H9 (cell line): ENCODE measurements at regions not wholly inside any gene's neighbourhood (a gene's known extent, or its start where the extent isn't known, plus 50 kb on each side); places are given as distances from the start of the nearest gene placed in this dataset.

Source experiments
- DNase-seq: peaks from one replicate; pipeline ENCODE4 v3.0.0-alpha.2; 2017
- H2AFZ ChIP-seq: one replicate; pipeline ENCODE4 v1.6.1; 2013; ENCODE audit warnings: mild to moderate bottlenecking, low read length, control low read depth, moderate library complexity
- H2AK5ac ChIP-seq: 2 replicates; pipeline ENCODE4 v1.6.1; 2013; ENCODE audit warnings: low read length, control low read depth, mixed read lengths; ENCODE audit not compliant: insufficient read length
- H2BK120ac ChIP-seq: one replicate; pipeline ENCODE4 v1.6.1; 2013; ENCODE audit warnings: low read depth, mild to moderate bottlenecking, low read length, control low read depth, inconsistent platforms; ENCODE audit not compliant: poor library complexity, severe bottlenecking
- H2BK12ac ChIP-seq: 2 replicates; pipeline ENCODE4 v1.6.1; 2013; ENCODE audit warnings: low read length, control low read depth, mixed read lengths, low read depth; ENCODE audit not compliant: insufficient read length
- H2BK15ac ChIP-seq: 2 replicates; pipeline ENCODE4 v1.6.1; 2013; ENCODE audit warnings: low read depth, low read length, control low read depth
- H2BK20ac ChIP-seq: one replicate; pipeline ENCODE4 v1.6.1; 2013; ENCODE audit warnings: low read depth, mild to moderate bottlenecking, low read length, control low read depth, inconsistent platforms; ENCODE audit not compliant: poor library complexity, severe bottlenecking
- H2BK5ac ChIP-seq: 2 replicates; pipeline ENCODE4 v1.6.1; 2013; ENCODE audit warnings: low read length, control low read depth, mixed read lengths; ENCODE audit not compliant: insufficient read length
- H3K14ac ChIP-seq: 2 replicates; pipeline ENCODE4 v1.6.1; 2013; ENCODE audit warnings: low read length, control low read depth; ENCODE audit not compliant: insufficient read depth
- H3K18ac ChIP-seq: 2 replicates; pipeline ENCODE4 v1.6.1; 2013; ENCODE audit warnings: low read depth, mild to moderate bottlenecking, mixed read lengths, low read length, control low read depth; ENCODE audit not compliant: insufficient read length
- H3K23ac ChIP-seq: 2 replicates; pipeline ENCODE4 v1.6.1; 2013; ENCODE audit warnings: low read length, control low read depth, mixed read lengths, low read depth; ENCODE audit not compliant: insufficient read length
- H3K23me2 ChIP-seq: 2 replicates; pipeline ENCODE4 v1.6.1; 2013; ENCODE audit warnings: low read depth, mild to moderate bottlenecking, mixed read lengths, low read length, control low read depth; ENCODE audit not compliant: insufficient read length, poor library complexity, severe bottlenecking
- H3K27ac ChIP-seq: 2 replicates; pipeline ENCODE4 v1.5.1; 2013; ENCODE audit warnings: low read length, control low read depth, mixed read lengths, low read depth; ENCODE audit not compliant: insufficient read length
- H3K27me3 ChIP-seq: 2 replicates; pipeline ENCODE4 v1.6.1; 2013; ENCODE audit warnings: low read length, control low read depth, inconsistent platforms; ENCODE audit not compliant: insufficient read depth
- H3K4ac ChIP-seq: 2 replicates; pipeline ENCODE4 v1.6.1; 2013; ENCODE audit warnings: low read depth, mild to moderate bottlenecking, control low read depth, inconsistent platforms, low read length, moderate library complexity
- H3K4me1 ChIP-seq: 2 replicates; pipeline ENCODE4 v1.6.1; 2013; ENCODE audit warnings: low read length, control low read depth, inconsistent platforms; ENCODE audit not compliant: insufficient read depth
- H3K4me2 ChIP-seq: 2 replicates; pipeline ENCODE4 v1.6.1; 2013; ENCODE audit warnings: low read length, control low read depth, mixed read lengths; ENCODE audit not compliant: insufficient read length, insufficient read depth
- H3K56ac ChIP-seq: 2 replicates; pipeline ENCODE4 v1.6.1; 2013; ENCODE audit warnings: low read depth, mild to moderate bottlenecking, mixed read lengths, low read length, control low read depth; ENCODE audit not compliant: insufficient read length
- H3K79me1 ChIP-seq: 2 replicates; pipeline ENCODE4 v1.6.1; 2013; ENCODE audit warnings: low read depth, mild to moderate bottlenecking, moderate library complexity, low read length, control low read depth, inconsistent platforms; ENCODE audit not compliant: insufficient read depth, poor library complexity, severe bottlenecking
- H3K79me2 ChIP-seq: 2 replicates; pipeline ENCODE4 v1.6.1; 2013; ENCODE audit warnings: low read length, control low read depth, inconsistent platforms; ENCODE audit not compliant: insufficient read depth
- H3K9ac ChIP-seq: 2 replicates; pipeline ENCODE4 v1.6.1; 2013; ENCODE audit warnings: low read length, control low read depth, mixed read lengths; ENCODE audit not compliant: insufficient read length; ENCODE audit errors: extremely low read depth
- H3K9me3 ChIP-seq: one replicate; pipeline ENCODE4 v1.6.1; 2013; ENCODE audit warnings: low read depth, low read length, inconsistent platforms; ENCODE audit not compliant: control insufficient read depth
- H3T11ph ChIP-seq: one replicate; pipeline ENCODE4 v1.6.1; 2013; ENCODE audit warnings: mild to moderate bottlenecking, low read length, control low read depth, inconsistent platforms
- H4K20me1 ChIP-seq: one replicate; pipeline ENCODE4 v1.6.1; 2013; ENCODE audit not compliant: control insufficient read depth, insufficient read length, insufficient read depth
- H4K5ac ChIP-seq: 2 replicates; pipeline ENCODE4 v1.6.1; 2013; ENCODE audit warnings: low read depth, mild to moderate bottlenecking, mixed read lengths, low read length, control low read depth; ENCODE audit not compliant: insufficient read length
- H4K8ac ChIP-seq: replicated peaks from 2 replicates; pipeline ENCODE4 v1.6.1; 2013; ENCODE audit warnings: low read length, control low read depth, mixed read lengths, low read depth; ENCODE audit not compliant: insufficient read length
- H4K91ac ChIP-seq: 2 replicates; pipeline ENCODE4 v1.6.1; 2013; ENCODE audit warnings: low read depth, mild to moderate bottlenecking, moderate library complexity, mixed read lengths, low read length, control low read depth; ENCODE audit not compliant: insufficient read length
- H3K27ac Mint-ChIP-seq, 3 experiments: 2 replicates in 2 of 3; 3 replicates in 1 of 3; pipeline ENCODE4 v1.8.0; 2020 to 2021; ENCODE audit warnings: mixed read lengths in 3 of 3, mild to moderate bottlenecking in 1 of 3, moderate library complexity in 1 of 3
- H3K27me3 Mint-ChIP-seq: 2 replicates; pipeline ENCODE4 v1.8.0; 2021; ENCODE audit warnings: low read depth, mild to moderate bottlenecking, moderate library complexity, mixed read lengths
- H3K36me3 Mint-ChIP-seq, 3 experiments: 2 replicates in 2 of 3; 3 replicates in 1 of 3; pipeline ENCODE4 v1.8.0; 2020 to 2021; ENCODE audit warnings: low read depth in 3 of 3, mixed read lengths in 3 of 3; ENCODE audit not compliant: insufficient read depth in 1 of 3
- H3K4me1 Mint-ChIP-seq, 2 experiments: 2 replicates each; pipeline ENCODE4 v1.8.0; 2020; ENCODE audit warnings: mixed read lengths in 2 of 2
- H3K4me3 Mint-ChIP-seq, 2 experiments: 2 replicates in 1 of 2; 3 replicates in 1 of 2; pipeline ENCODE4 v1.8.0; 2020 to 2021; ENCODE audit warnings: mild to moderate bottlenecking in 2 of 2, mixed read lengths in 2 of 2, moderate library complexity in 1 of 2
- H3K9me3 Mint-ChIP-seq, 2 experiments: 2 replicates in 1 of 2; 3 replicates in 1 of 2; pipeline ENCODE4 v1.8.0; 2020; ENCODE audit warnings: mild to moderate bottlenecking in 2 of 2, mixed read lengths in 2 of 2, moderate library complexity in 1 of 2
- WGBS: extraction: QIAGEN DNeasy Blood & Tissue Kit; methylation state at CpG from one replicate; pipeline ENCODE4 v1.1.7; 2013; ENCODE audit warnings: missing lambda C conversion rate, low lambda C conversion rate, mixed read lengths; ENCODE audit not compliant: insufficient read length; ENCODE audit errors: extremely low coverage; 5-methylcytosine and 5-hydroxymethylcytosine counted together
- TF ChIP-seq, protein P1 (sequence below): fragments of 200-600 bp; sonication (generic); conservative IDR thresholded peaks from 3 replicates; pipeline ENCODE4 v1.8.0; 2021; ENCODE audit warnings: antibody characterized with exemption, mild to moderate bottlenecking

DNA sequence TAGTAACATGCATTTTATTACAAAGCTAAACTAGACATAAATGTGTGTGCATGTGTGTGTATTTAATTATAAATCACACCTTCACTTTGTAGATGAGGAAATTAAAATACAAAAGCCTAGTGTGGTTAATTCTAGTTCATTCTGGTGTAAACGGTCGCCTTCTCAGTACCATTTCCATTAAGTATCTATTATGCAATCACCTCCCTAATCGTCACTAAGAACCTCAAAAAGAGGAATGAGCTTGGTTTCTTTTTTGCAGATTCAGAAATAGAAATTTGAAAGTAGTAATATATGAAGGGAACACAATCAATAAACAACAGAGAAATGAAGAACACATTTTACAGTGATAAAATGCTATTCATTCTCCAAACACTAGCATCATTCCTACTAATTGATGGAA lies 233.2 kb downstream of the ZBBX start:
- no peaks in the 10 kb centered on the region for H3K79me1 ChIP-seq
- no peak overlapping the region for H2BK12ac ChIP-seq
- Mint-ChIP-seq H3K27ac (no peak overlapping the region), H3K27me3 (no peaks in the 10 kb centered on the region), H3K36me3 (no peaks in the 10 kb centered on the region), H3K9me3 (no peaks in the 10 kb centered on the region), H3K4me1 (no peaks in the 10 kb centered on the region), H3K4me3 (no peak overlapping the region)
- no peak overlapping the region for H2BK120ac ChIP-seq
- H3K27me3 ChIP-seq, result no peaks in the 10 kb centered on the region
- DNase-seq, result no peak
- no peak overlapping the region for H2AK5ac ChIP-seq
- H4K8ac ChIP-seq, result no peak overlapping the region
- no peaks in the 10 kb centered on the region for H3K9me3 ChIP-seq
- H2BK5ac ChIP-seq, result no peak overlapping the region
- no peak overlapping the region for H3K4me2 ChIP-seq
- H4K91ac ChIP-seq, result no peak overlapping the region
- H3T11ph ChIP-seq, result no peak overlapping the region
- no peak overlapping the region for H3K9ac ChIP-seq
- H4K5ac ChIP-seq, result no peak overlapping the region
- WGBS, result no CpG with 5 or more reads among the region's 3 CpGs
- no peak overlapping the region for H3K23ac ChIP-seq
- no peak overlapping the region for H3K14ac ChIP-seq
- no peak overlapping the region for H2BK20ac ChIP-seq
- no peaks in the 10 kb centered on the region for H3K79me2 ChIP-seq
- no peak overlapping the region for H3K4ac ChIP-seq
- no peak overlapping the region for H3K18ac ChIP-seq
- no peaks in the 10 kb centered on the region for H3K23me2 ChIP-seq
- H3K56ac ChIP-seq, result no peak overlapping the region
- no peaks in the 10 kb centered on the region for H3K4me1 ChIP-seq
- TF ChIP-seq, protein P1, sequence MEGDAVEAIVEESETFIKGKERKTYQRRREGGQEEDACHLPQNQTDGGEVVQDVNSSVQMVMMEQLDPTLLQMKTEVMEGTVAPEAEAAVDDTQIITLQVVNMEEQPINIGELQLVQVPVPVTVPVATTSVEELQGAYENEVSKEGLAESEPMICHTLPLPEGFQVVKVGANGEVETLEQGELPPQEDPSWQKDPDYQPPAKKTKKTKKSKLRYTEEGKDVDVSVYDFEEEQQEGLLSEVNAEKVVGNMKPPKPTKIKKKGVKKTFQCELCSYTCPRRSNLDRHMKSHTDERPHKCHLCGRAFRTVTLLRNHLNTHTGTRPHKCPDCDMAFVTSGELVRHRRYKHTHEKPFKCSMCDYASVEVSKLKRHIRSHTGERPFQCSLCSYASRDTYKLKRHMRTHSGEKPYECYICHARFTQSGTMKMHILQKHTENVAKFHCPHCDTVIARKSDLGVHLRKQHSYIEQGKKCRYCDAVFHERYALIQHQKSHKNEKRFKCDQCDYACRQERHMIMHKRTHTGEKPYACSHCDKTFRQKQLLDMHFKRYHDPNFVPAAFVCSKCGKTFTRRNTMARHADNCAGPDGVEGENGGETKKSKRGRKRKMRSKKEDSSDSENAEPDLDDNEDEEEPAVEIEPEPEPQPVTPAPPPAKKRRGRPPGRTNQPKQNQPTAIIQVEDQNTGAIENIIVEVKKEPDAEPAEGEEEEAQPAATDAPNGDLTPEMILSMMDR, result no peak
- no peak overlapping the region for H2BK15ac ChIP-seq
- no peak overlapping the region for H3K27ac ChIP-seq
- H2AFZ ChIP-seq, result no peak overlapping the region
- no peaks in the 10 kb centered on the region for H4K20me1 ChIP-seq
